K562 (cell line): ENCODE measurements at regions not wholly inside any gene's neighbourhood (a gene's known extent, or its start where the extent isn't known, plus 50 kb on each side); places are given as distances from the start of the nearest gene placed in this dataset.

Experiments used
- BHLHE40 ChIP-seq: IDR thresholded peaks from 2 replicates; pipeline ENCODE4 v1.6.1; 2011; ENCODE audit warnings: low read length, improper control_type of control experiment
- CBX8 ChIP-seq: fragments of 200-600 bp; sonication (generic); IDR thresholded peaks from 2 replicates; pipeline ENCODE4 v1.6.1; 2012; ENCODE audit warnings: borderline replicate concordance, mixed run types, low read depth, mild to moderate bottlenecking, moderate library complexity, mixed read lengths, low read length, control low read depth, inconsistent platforms; ENCODE audit not compliant: poor library complexity, severe bottlenecking; ENCODE audit errors: extremely low read depth
- CREM ChIP-seq: IDR thresholded peaks from 2 replicates; pipeline ENCODE4 v1.6.1; 2014; ENCODE audit warnings: antibody characterized with exemption, low read depth
- E2F8 ChIP-seq: fragments of 450-650 bp; IDR thresholded peaks from 2 replicates; pipeline ENCODE4 v1.7.1; 2018; ENCODE audit warnings: mild to moderate bottlenecking, low read depth; ENCODE audit not compliant: partially characterized antibody
- ELF4 ChIP-seq: fragments of 450-650 bp; formaldehyde crosslinking; IDR thresholded peaks from 2 replicates; pipeline ENCODE4 v1.4.0; 2022; ENCODE audit warnings: missing genetic modification characterization
- NR3C1 ChIP-seq: sonication (generic); formaldehyde crosslinking; IDR thresholded peaks from 2 replicates; pipeline ENCODE4 v1.8.1; 2022; ENCODE audit warnings: missing genetic modification reagents
- POLR2A ChIP-seq: fragments of 450-650 bp; conservative IDR thresholded peaks from 2 replicates; pipeline ENCODE4 v1.6.1; 2016
- TAF1 ChIP-seq: IDR thresholded peaks from 2 replicates; pipeline ENCODE4 v1.6.1; 2011; ENCODE audit warnings: mild to moderate bottlenecking, low read length, moderate library complexity; ENCODE audit not compliant: insufficient read depth, control insufficient read depth, severe bottlenecking; ENCODE audit errors: extremely low read depth
- TBL1XR1 ChIP-seq, 2 experiments: IDR thresholded peaks; 2 replicates each; pipeline ENCODE4 v1.6.1; 2012; ENCODE audit warnings: improper control_type of control experiment in 2 of 2, low read length in 2 of 2, mild to moderate bottlenecking in 1 of 2
- ZFP36 ChIP-seq: fragments of 150-350 bp; IDR thresholded peaks from 2 replicates; pipeline ENCODE4 v1.6.1; 2018; ENCODE audit warnings: low read length, low read depth; ENCODE audit not compliant: partially characterized antibody
- TF ChIP-seq, protein P1 (sequence below), 2 experiments: fragments of 450-650 bp in 1 of 2; sonication (generic) in 1 of 2; formaldehyde crosslinking in 1 of 2; IDR thresholded peaks in 1 of 2; conservative IDR thresholded peaks in 1 of 2; 2 replicates each; pipeline versions ENCODE4 v1.6.1 to v1.8.1; 2016 to 2023; ENCODE audit warnings: mild to moderate bottlenecking in 2 of 2, moderate library complexity in 2 of 2, inconsistent platforms in 1 of 2, missing genetic modification reagents in 1 of 2
- TF ChIP-seq, protein P2 (sequence below): fragments of 250-450 bp; sonication (Bioruptor Pico); IDR thresholded peaks from 2 replicates; pipeline ENCODE4 v1.5.0; 2020; ENCODE audit warnings: mild to moderate bottlenecking
- TF ChIP-seq, protein P3 (sequence below), 2 experiments: fragments of 450-650 bp; IDR thresholded peaks; 2 replicates each; pipeline ENCODE4 v1.6.1; 2016
- TF ChIP-seq, protein P4 (sequence below), 2 experiments: fragments of 450-650 bp; formaldehyde crosslinking in 1 of 2; IDR thresholded peaks; 2 replicates each; pipeline versions ENCODE4 v1.4.0 to v1.6.1; 2014 to 2020; ENCODE audit warnings: mild to moderate bottlenecking in 2 of 2, borderline replicate concordance in 1 of 2, low read depth in 1 of 2

DNA sequence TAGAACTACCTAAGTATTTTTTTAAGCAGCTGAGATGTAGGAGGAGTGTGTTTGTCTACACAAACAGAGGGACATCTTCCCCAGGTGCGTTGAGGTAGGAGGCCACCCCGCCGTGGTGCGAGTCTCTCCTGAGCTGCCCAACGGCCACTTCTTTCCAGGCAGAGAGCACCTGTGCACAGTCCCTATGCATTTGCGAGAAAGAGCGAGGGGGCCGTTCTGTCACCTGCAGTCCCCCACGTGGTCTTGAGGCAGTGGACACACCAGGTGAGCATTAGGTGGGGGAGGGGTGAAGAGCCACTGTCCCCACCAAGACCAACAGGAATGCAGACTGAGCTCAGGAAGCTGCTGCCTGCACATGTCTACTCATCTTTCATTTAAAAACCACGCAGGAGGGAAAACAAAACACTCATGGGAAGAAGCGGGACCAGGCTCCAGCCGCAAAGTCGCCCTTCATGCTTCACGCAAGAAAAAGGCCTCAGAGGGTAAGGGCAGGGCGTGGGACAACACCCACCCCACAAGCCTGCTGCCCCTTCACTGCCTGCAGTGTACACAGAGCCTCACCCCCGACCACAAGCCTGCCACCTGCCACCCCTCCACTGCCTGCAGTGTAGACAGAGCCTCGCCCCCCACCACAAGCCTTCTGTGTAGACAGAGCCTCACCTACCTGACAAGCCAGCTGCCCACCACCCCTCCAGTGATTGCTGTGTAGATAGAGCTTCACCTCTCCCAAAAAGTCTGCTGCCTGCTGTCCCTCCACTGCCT lies 142.0 kb downstream of the DLL1 start:
- TF ChIP-seq, protein P1, sequence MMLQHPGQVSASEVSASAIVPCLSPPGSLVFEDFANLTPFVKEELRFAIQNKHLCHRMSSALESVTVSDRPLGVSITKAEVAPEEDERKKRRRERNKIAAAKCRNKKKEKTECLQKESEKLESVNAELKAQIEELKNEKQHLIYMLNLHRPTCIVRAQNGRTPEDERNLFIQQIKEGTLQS (IDR thresholded peaks at IDR 0.05), result no peak
- TF ChIP-seq, protein P1 (CRISPR knock-in tag; conservative IDR thresholded peaks at IDR 0.05), result no peak
- no peak for TF ChIP-seq CREM
- TF ChIP-seq CBX8, result no peak
- TF ChIP-seq, protein P2, sequence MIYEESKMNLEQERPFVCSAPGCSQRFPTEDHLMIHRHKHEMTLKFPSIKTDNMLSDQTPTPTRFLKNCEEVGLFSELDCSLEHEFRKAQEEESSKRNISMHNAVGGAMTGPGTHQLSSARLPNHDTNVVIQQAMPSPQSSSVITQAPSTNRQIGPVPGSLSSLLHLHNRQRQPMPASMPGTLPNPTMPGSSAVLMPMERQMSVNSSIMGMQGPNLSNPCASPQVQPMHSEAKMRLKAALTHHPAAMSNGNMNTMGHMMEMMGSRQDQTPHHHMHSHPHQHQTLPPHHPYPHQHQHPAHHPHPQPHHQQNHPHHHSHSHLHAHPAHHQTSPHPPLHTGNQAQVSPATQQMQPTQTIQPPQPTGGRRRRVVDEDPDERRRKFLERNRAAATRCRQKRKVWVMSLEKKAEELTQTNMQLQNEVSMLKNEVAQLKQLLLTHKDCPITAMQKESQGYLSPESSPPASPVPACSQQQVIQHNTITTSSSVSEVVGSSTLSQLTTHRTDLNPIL (CRISPR knock-in tag), result no peak
- TF ChIP-seq, protein P3, sequence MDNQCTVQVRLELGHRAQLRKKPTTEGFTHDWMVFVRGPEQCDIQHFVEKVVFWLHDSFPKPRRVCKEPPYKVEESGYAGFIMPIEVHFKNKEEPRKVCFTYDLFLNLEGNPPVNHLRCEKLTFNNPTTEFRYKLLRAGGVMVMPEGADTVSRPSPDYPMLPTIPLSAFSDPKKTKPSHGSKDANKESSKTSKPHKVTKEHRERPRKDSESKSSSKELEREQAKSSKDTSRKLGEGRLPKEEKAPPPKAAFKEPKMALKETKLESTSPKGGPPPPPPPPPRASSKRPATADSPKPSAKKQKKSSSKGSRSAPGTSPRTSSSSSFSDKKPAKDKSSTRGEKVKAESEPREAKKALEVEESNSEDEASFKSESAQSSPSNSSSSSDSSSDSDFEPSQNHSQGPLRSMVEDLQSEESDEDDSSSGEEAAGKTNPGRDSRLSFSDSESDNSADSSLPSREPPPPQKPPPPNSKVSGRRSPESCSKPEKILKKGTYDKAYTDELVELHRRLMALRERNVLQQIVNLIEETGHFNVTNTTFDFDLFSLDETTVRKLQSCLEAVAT (IDR thresholded peaks at IDR 0.05), result no peak
- TF ChIP-seq, protein P4, sequence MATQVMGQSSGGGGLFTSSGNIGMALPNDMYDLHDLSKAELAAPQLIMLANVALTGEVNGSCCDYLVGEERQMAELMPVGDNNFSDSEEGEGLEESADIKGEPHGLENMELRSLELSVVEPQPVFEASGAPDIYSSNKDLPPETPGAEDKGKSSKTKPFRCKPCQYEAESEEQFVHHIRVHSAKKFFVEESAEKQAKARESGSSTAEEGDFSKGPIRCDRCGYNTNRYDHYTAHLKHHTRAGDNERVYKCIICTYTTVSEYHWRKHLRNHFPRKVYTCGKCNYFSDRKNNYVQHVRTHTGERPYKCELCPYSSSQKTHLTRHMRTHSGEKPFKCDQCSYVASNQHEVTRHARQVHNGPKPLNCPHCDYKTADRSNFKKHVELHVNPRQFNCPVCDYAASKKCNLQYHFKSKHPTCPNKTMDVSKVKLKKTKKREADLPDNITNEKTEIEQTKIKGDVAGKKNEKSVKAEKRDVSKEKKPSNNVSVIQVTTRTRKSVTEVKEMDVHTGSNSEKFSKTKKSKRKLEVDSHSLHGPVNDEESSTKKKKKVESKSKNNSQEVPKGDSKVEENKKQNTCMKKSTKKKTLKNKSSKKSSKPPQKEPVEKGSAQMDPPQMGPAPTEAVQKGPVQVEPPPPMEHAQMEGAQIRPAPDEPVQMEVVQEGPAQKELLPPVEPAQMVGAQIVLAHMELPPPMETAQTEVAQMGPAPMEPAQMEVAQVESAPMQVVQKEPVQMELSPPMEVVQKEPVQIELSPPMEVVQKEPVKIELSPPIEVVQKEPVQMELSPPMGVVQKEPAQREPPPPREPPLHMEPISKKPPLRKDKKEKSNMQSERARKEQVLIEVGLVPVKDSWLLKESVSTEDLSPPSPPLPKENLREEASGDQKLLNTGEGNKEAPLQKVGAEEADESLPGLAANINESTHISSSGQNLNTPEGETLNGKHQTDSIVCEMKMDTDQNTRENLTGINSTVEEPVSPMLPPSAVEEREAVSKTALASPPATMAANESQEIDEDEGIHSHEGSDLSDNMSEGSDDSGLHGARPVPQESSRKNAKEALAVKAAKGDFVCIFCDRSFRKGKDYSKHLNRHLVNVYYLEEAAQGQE (IDR thresholded peaks at IDR 0.05; ENCODE audit: borderline replicate concordance), result no peak
- TF ChIP-seq, protein P4 (CRISPR knock-in tag; IDR thresholded peaks at IDR 0.05; ENCODE audit: low read depth), result no peak
- TF ChIP-seq TBL1XR1 (IDR thresholded peaks at IDR 0.05; ENCODE audit: low read length in 2 of 2), result no peak
- TF ChIP-seq E2F8, result no peak
- TF ChIP-seq POLR2A, result no peak
- TF ChIP-seq ELF4 (CRISPR knock-in tag), result no peak
- TF ChIP-seq ZFP36, result no peak
- TF ChIP-seq TAF1, result no peak
- TF ChIP-seq BHLHE40, result no peak
- no peak for TF ChIP-seq NR3C1 (CRISPR knock-in tag)
